ENCODE measurements at regions not wholly inside any gene's neighbourhood (a gene's known extent, or its start where the extent isn't known, plus 50 kb on each side); places are given as distances from the start of the nearest gene placed in this dataset.
"Not testable (repeated sequence)": the region's sequence is repeated elsewhere in the genome, so short reads cannot be mapped to it uniquely, and the experiment has no call there.

- H3K4me2 ChIP-seq (ENCODE audit: low read depth, low read length); H4K8ac ChIP-seq (ENCODE audit: low read depth in 2 of 2, low read length in 2 of 2); H4K91ac ChIP-seq (ENCODE audit: insufficient read depth, low read depth, low read length); BruUV-seq (replicated peaks); H2AFZ ChIP-seq (replicated peaks; ENCODE audit: low read length, poor library complexity); H3K9me1 ChIP-seq (ENCODE audit: insufficient read depth, low read length); H3K9ac ChIP-seq (ENCODE audit: low read depth, low read length); H3K18ac ChIP-seq (ENCODE audit: low read depth, low read length); POLR2A ChIA-PET (ENCODE audit: unreplicated experiment); in situ Hi-C loops (cut with MboI; ENCODE audit: low sequenced_read_pairs); H3K9me3 ChIP-seq (ENCODE audit: control insufficient read depth, insufficient read depth, low read length); H2AK9ac ChIP-seq (replicated peaks; ENCODE audit: low read depth, low read length, poor library complexity); H3K23ac ChIP-seq (ENCODE audit: low read depth, low read length); H3K79me1 ChIP-seq (ENCODE audit: low read depth in 1 of 2, low read length in 2 of 2); ATAC-seq (ENCODE audit: low read depth); dilution Hi-C loops (cut with HindIII; ENCODE audit: low sequenced_read_pairs, unreplicated experiment); H3K4me1 ChIP-seq (ENCODE audit: control insufficient read depth, insufficient read depth, low read length); H4K5ac ChIP-seq (ENCODE audit: low read depth, low read length); H4K20me1 ChIP-seq (ENCODE audit: insufficient read depth, low read length); H3K27me3 ChIP-seq (ENCODE audit: control insufficient read depth, insufficient read depth, low read length); H2BK20ac ChIP-seq (ENCODE audit: low read depth, low read length); H3K27ac ChIP-seq (ENCODE audit: insufficient read depth, low read length); DNase-seq; intact Hi-C loops (cut with micrococcal nuclease); H2AK5ac ChIP-seq (ENCODE audit: low read depth, low read length); H3K4me3 ChIP-seq (ENCODE audit: insufficient read depth, low read depth, low read length); H2BK120ac ChIP-seq (ENCODE audit: low read depth, low read length); H3K4ac ChIP-seq (ENCODE audit: low read depth, low read length); H2BK15ac ChIP-seq (ENCODE audit: low read depth, low read length); CTCF ChIA-PET; H3K14ac ChIP-seq (replicated peaks; ENCODE audit: low read depth, low read length); H3K36me3 ChIP-seq (ENCODE audit: control insufficient read depth, insufficient read depth, low read length); H2BK5ac ChIP-seq (ENCODE audit: low read depth, low read length, poor library complexity, severe bottlenecking); H3K56ac ChIP-seq (ENCODE audit: extremely low read depth, insufficient read depth, low read length): not testable (repeated sequence)
- WGBS, 2 experiments (ENCODE audit: extremely low coverage in 2 of 2, insufficient read length in 1 of 2): no CpG with 5 or more reads among the region's 1 CpG
Measured at GRCh38 chrX:152031346-152031745, 56.9 kb upstream of the GABRE start.
